ENCODE measurements at regions not wholly inside any gene's neighbourhood (a gene's known extent, or its start where the extent isn't known, plus 50 kb on each side); places are given as distances from the start of the nearest gene placed in this dataset.

DNA sequence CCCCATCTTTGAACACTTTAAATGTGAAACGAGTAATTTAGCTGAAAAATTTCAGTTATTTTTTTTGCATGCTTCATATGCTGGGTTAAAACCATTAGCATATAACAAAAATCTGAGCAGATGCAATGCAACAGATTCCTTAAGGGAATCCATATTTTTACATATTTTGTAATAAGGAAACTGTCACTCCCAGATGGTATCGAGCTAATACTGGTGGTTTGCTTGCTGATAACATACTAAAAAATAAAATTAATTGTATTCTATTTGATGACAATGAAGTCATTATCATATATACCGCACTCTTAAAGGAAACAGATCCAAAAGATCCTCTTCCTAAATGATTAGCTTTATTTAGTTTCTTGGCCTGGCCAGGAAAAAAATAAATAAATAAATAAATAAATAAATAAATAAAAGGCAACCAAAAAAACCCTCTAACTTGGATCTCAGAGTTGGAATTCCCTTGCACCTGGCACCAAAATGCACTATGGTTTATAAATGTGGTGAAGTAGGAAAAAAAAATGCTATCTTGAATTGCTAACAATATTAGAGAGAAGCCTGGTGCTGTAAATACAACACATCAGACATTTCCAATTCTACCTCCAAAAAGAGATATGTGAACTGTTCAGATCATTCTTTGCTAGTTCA, 503.2 kb upstream of the ARRDC4 start:
- no peak for DNase-seq (ENCODE audit: low read depth)
- H3K4me3 ChIP-seq (ENCODE audit: low read depth, low read length): no peak overlapping the region
- TF ChIP-seq, protein P1, sequence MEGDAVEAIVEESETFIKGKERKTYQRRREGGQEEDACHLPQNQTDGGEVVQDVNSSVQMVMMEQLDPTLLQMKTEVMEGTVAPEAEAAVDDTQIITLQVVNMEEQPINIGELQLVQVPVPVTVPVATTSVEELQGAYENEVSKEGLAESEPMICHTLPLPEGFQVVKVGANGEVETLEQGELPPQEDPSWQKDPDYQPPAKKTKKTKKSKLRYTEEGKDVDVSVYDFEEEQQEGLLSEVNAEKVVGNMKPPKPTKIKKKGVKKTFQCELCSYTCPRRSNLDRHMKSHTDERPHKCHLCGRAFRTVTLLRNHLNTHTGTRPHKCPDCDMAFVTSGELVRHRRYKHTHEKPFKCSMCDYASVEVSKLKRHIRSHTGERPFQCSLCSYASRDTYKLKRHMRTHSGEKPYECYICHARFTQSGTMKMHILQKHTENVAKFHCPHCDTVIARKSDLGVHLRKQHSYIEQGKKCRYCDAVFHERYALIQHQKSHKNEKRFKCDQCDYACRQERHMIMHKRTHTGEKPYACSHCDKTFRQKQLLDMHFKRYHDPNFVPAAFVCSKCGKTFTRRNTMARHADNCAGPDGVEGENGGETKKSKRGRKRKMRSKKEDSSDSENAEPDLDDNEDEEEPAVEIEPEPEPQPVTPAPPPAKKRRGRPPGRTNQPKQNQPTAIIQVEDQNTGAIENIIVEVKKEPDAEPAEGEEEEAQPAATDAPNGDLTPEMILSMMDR (conservative IDR thresholded peaks at IDR 0.05; ENCODE audit: low read depth, low read length): no peak

DNA sequence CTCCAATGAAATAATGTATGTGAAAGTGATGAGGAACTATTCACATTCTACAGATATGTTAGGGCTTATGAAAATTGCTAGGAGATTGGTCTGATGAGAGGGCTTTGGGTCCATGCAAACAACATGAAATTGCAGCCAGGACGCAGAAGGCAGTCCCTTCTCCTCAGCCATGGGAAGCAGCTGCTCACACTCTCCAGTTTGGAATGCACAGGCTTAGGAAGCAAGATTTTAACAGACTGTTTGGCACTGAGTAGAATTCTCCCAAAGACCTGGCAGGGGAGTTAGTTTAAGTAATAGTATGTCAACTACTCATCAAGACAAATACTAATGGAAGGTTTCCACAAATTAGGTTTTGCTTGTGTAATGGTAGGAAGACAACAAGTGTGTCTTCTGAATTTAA, 500.7 kb upstream of the ARRDC4 start:
- DNase-seq (ENCODE audit: low read depth): no peak
- TF ChIP-seq, protein P1 (conservative IDR thresholded peaks at IDR 0.05; ENCODE audit: low read depth, low read length): no peak
- no peak overlapping the region for H3K4me3 ChIP-seq (ENCODE audit: low read depth, low read length)

DNA sequence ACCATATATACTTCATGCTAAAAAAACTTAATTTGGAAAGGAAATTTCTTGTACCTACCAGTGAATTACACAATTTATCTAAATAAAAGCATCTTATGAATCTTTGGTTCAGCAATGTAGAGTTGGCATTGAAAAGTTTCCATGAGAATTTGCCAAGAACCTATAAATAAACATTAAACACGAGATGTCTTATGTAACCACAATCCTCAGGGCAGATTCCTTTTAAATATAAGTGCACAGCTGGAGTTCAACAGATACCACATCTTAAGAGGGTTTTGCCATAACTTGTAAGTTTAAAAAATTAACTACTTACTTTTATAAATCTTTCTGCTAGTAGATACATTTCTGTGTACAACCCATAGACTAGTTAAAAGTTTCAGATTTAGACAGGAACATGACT, 499.3 kb upstream of the ARRDC4 start:
- no peak overlapping the region for H3K4me3 ChIP-seq (ENCODE audit: low read depth, low read length)
- TF ChIP-seq, protein P1 (conservative IDR thresholded peaks at IDR 0.05; ENCODE audit: low read depth, low read length): no peak
- peak; percentile 54 for DNase-seq (ENCODE audit: low read depth)

DNA sequence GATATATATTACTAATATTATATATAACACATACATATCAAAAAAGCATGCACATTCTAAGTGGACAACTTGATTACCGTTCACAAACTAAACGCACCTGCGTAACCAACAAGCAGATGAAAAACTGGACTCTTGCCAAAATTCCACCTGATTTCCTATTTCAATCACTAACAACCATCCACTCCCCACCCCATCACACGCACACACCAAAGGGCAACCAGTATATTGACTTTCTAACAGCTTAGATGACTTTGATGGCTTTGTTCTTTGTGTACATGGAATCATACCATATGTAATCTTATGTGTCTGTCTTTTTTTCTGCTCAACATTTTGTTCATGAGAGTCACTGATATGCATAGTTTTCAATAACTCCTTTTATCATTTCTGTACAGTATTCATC, 496.8 kb upstream of the ARRDC4 start:
- DNase-seq (ENCODE audit: low read depth): no peak
- TF ChIP-seq, protein P1 (conservative IDR thresholded peaks at IDR 0.05; ENCODE audit: low read depth, low read length): no peak
- H3K4me3 ChIP-seq (ENCODE audit: low read depth, low read length): no peak overlapping the region

DNA sequence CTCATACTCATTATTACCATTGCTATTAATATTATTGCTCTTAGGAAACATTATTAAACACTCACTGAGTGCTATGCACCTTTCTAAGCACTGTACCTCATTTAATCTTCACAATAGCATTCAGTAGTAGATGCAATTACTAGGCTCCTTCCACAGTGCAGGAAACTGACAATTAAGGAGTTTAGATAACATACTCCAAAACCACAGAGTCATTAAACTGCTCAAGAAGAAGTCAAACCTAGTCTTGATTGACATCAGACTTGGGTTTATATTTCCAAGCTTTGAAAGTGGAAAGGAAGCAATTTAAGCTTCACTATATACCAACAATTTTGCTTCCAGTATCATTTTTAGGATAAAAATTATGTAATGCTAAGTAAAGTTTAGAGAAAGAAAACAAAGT, 490.1 kb upstream of the ARRDC4 start:
- no peak overlapping the region for H3K4me3 ChIP-seq (ENCODE audit: low read depth, low read length)
- TF ChIP-seq, protein P1 (conservative IDR thresholded peaks at IDR 0.05; ENCODE audit: low read depth, low read length): no peak
- no peak for DNase-seq (ENCODE audit: low read depth)

DNA sequence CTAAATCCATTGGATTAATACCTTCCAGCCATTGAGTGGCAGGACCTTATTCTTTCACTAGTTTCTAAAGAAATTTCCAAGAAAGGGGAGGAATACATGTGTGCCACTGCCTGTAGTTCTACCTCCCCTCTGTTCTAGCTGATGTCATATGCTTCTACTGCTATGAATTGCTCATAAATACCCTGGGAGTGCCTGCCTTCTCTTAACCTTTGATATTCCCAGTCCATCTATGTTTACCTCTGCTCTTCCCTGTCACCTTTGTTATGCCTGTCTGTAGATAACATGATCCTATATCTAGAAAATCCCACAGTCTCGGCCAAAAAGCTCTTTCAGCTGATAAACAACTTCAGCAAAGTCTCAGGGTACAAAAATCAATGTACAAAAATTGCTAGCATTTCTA, 486.9 kb upstream of the ARRDC4 start:
- DNase-seq (ENCODE audit: low read depth): no peak
- TF ChIP-seq, protein P1 (conservative IDR thresholded peaks at IDR 0.05; ENCODE audit: low read depth, low read length): no peak

DNA sequence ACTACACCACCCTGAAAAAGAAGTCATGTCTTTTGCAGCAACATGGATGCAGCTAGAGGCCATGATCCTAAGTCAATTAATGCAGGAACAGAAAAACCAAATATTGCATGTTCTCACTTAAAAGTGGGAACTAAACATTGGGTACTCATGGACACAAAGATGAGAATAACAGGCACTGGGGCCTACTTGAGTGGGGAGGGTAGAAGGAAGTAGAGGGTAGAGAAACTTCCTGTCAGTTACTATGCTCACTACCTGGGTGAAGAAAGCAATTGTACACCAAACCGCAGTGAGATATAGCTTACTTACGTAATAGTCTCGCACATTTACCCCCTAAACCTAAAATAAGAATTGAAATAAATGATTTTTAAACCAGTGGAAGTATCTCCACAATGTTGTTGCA, 480.5 kb upstream of the ARRDC4 start:
- no peak overlapping the region for H3K4me3 ChIP-seq (ENCODE audit: low read depth, low read length)
- TF ChIP-seq, protein P1 (conservative IDR thresholded peaks at IDR 0.05; ENCODE audit: low read depth, low read length): no peak
- no peak for DNase-seq (ENCODE audit: low read depth)

More for the DNA sequence above, 486.9 kb upstream of the ARRDC4 start:
- H3K4me3 ChIP-seq (ENCODE audit: low read depth, low read length): no peak overlapping the region
